ENCODE measurements at regions not wholly inside any gene's neighbourhood (a gene's known extent, or its start where the extent isn't known, plus 50 kb on each side); places are given as distances from the start of the nearest gene placed in this dataset.

DNA sequence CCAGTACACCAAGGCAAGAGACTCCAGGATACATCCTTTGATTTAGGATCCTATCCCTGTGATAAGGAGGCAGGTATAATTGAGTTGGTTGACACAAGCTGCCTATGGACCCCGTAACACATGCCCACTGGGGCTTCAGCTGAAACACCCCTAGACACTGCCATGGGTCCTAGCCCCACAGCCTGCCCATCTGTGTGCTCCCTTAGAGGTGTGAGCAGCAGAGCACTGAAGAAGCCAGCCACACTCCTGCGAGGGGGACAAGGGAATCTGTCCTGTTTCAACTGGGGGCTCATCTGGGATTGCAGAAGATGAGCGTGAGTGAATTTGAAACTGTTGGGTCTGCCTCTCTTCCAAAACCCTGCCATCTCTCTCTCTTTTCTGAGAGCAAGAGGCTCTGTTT lies 385.9 kb upstream of the SLITRK6 start:
- H3K27me3 ChIP-seq (ENCODE audit: control insufficient read depth, insufficient read depth, low read length), result no peaks in the 10 kb centered on the region
- WGBS, 2 experiments (ENCODE audit: extremely low coverage in 2 of 2, insufficient read length in 1 of 2), result no CpG with 5 or more reads among the region's 3 CpGs
- BruUV-seq (replicated peaks), result no TSS peak
- H3K27ac ChIP-seq (ENCODE audit: insufficient read depth, low read length), result no peak overlapping the region
- CTCF ChIA-PET, result no interaction called here
- H4K20me1 ChIP-seq (ENCODE audit: insufficient read depth, low read length), result no peaks in the 10 kb centered on the region
- H3K9ac ChIP-seq (ENCODE audit: low read depth, low read length), result no peak overlapping the region
- no peaks in the 10 kb centered on the region for H3K9me1 ChIP-seq (ENCODE audit: insufficient read depth, low read length)
- POLR2A ChIA-PET (ENCODE audit: unreplicated experiment), result no interaction called here
- H2BK20ac ChIP-seq (ENCODE audit: low read depth, low read length), result no peak overlapping the region
- H4K91ac ChIP-seq (ENCODE audit: insufficient read depth, low read depth, low read length), result no peak overlapping the region
- dilution Hi-C loops (cut with HindIII; ENCODE audit: low sequenced_read_pairs, unreplicated experiment) (no loop called here), intact Hi-C loops (cut with micrococcal nuclease) (no loop called here), in situ Hi-C loops (cut with MboI; ENCODE audit: low sequenced_read_pairs) (no loop called here)
- DNase-seq, result no peak
- H3K9me3 ChIP-seq (ENCODE audit: control insufficient read depth, insufficient read depth, low read length), result peaks cover 23% of the 10 kb centered on the region
- no peak overlapping the region for H2BK15ac ChIP-seq (ENCODE audit: low read depth, low read length)
- TF ChIP-seq, protein P1, sequence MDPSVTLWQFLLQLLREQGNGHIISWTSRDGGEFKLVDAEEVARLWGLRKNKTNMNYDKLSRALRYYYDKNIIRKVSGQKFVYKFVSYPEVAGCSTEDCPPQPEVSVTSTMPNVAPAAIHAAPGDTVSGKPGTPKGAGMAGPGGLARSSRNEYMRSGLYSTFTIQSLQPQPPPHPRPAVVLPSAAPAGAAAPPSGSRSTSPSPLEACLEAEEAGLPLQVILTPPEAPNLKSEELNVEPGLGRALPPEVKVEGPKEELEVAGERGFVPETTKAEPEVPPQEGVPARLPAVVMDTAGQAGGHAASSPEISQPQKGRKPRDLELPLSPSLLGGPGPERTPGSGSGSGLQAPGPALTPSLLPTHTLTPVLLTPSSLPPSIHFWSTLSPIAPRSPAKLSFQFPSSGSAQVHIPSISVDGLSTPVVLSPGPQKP (IDR thresholded peaks at IDR 0.05; ENCODE audit: borderline replicate concordance, low read depth, low read length), result no peak
- no peak for TF ChIP-seq MAFK (IDR thresholded peaks at IDR 0.05; ENCODE audit: low read depth, low read length)
- no peak for TF ChIP-seq RAD21 (IDR thresholded peaks at IDR 0.05; ENCODE audit: low read length)
- no peak for TF ChIP-seq BHLHE40 (IDR thresholded peaks at IDR 0.05; ENCODE audit: low read depth, low read length)
- TF ChIP-seq NFE2L2 (IDR thresholded peaks at IDR 0.05; ENCODE audit: low read depth, low read length), result no peak
- TF ChIP-seq CHD1 (IDR thresholded peaks at IDR 0.05; ENCODE audit: low read depth, low read length), result no peak
- TF ChIP-seq MXI1 (IDR thresholded peaks at IDR 0.05; ENCODE audit: borderline replicate concordance, low read depth, low read length), result no peak
- no peak for TF ChIP-seq RFX5 (IDR thresholded peaks at IDR 0.05; ENCODE audit: low read depth, low read length)
- TF ChIP-seq POLR2A (IDR thresholded peaks at IDR 0.05; ENCODE audit: low read depth, low read length), result no peak
- TF ChIP-seq, protein P2, sequence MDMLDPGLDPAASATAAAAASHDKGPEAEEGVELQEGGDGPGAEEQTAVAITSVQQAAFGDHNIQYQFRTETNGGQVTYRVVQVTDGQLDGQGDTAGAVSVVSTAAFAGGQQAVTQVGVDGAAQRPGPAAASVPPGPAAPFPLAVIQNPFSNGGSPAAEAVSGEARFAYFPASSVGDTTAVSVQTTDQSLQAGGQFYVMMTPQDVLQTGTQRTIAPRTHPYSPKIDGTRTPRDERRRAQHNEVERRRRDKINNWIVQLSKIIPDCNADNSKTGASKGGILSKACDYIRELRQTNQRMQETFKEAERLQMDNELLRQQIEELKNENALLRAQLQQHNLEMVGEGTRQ (IDR thresholded peaks at IDR 0.05; ENCODE audit: low read depth, low read length), result no peak
- TF ChIP-seq CEBPB (IDR thresholded peaks at IDR 0.05; ENCODE audit: low read depth, low read length), result no peak
- no peak for TF ChIP-seq RCOR1 (IDR thresholded peaks at IDR 0.05; ENCODE audit: insufficient replicate concordance, low read length)
- no peak for TF ChIP-seq FOS (IDR thresholded peaks at IDR 0.05; ENCODE audit: low read depth, low read length)
- TF ChIP-seq, protein P3, sequence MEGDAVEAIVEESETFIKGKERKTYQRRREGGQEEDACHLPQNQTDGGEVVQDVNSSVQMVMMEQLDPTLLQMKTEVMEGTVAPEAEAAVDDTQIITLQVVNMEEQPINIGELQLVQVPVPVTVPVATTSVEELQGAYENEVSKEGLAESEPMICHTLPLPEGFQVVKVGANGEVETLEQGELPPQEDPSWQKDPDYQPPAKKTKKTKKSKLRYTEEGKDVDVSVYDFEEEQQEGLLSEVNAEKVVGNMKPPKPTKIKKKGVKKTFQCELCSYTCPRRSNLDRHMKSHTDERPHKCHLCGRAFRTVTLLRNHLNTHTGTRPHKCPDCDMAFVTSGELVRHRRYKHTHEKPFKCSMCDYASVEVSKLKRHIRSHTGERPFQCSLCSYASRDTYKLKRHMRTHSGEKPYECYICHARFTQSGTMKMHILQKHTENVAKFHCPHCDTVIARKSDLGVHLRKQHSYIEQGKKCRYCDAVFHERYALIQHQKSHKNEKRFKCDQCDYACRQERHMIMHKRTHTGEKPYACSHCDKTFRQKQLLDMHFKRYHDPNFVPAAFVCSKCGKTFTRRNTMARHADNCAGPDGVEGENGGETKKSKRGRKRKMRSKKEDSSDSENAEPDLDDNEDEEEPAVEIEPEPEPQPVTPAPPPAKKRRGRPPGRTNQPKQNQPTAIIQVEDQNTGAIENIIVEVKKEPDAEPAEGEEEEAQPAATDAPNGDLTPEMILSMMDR (conservative IDR thresholded peaks at IDR 0.05; ENCODE audit: low read depth, low read length), result no peak
- TF ChIP-seq MAZ (IDR thresholded peaks at IDR 0.05; ENCODE audit: borderline replicate concordance, low read depth, low read length), result no peak
- no peak for TF ChIP-seq SMC3 (IDR thresholded peaks at IDR 0.05; ENCODE audit: low read depth, low read length)
- H3K23ac ChIP-seq (ENCODE audit: low read depth, low read length), result no peak overlapping the region
- H2AK5ac ChIP-seq (ENCODE audit: low read depth, low read length), result no peak overlapping the region
- no peak overlapping the region for H2AFZ ChIP-seq (replicated peaks; ENCODE audit: low read length, poor library complexity)
- no peak overlapping the region for H4K5ac ChIP-seq (ENCODE audit: low read depth, low read length)
- no peaks in the 10 kb centered on the region for H3K79me1 ChIP-seq (ENCODE audit: low read depth in 1 of 2, low read length in 2 of 2)
- no peak overlapping the region for H3K4me2 ChIP-seq (ENCODE audit: low read depth, low read length)
- no peak overlapping the region for H2BK5ac ChIP-seq (ENCODE audit: low read depth, low read length, poor library complexity, severe bottlenecking)
- no peaks in the 10 kb centered on the region for H3K4me1 ChIP-seq (ENCODE audit: control insufficient read depth, insufficient read depth, low read length)
- no peak overlapping the region for H3K4me3 ChIP-seq (ENCODE audit: insufficient read depth, low read depth, low read length)
- H3K4ac ChIP-seq (ENCODE audit: low read depth, low read length), result no peak overlapping the region
- no peak overlapping the region for H3K56ac ChIP-seq (ENCODE audit: extremely low read depth, insufficient read depth, low read length)
- no peak overlapping the region for H3K14ac ChIP-seq (replicated peaks; ENCODE audit: low read depth, low read length)
- no peak overlapping the region for H4K8ac ChIP-seq (ENCODE audit: low read depth in 2 of 2, low read length in 2 of 2)
- H3K18ac ChIP-seq (ENCODE audit: low read depth, low read length), result no peak overlapping the region
- no peaks in the 10 kb centered on the region for H3K36me3 ChIP-seq (ENCODE audit: control insufficient read depth, insufficient read depth, low read length)
- ATAC-seq (ENCODE audit: low read depth), result no peak
- no peak overlapping the region for H2AK9ac ChIP-seq (replicated peaks; ENCODE audit: low read depth, low read length, poor library complexity)
- H2BK120ac ChIP-seq (ENCODE audit: low read depth, low read length), result no peak overlapping the region

Data from IMR-90 (cell line).